ENCODE measurements at regions not wholly inside any gene's neighbourhood (a gene's known extent, or its start where the extent isn't known, plus 50 kb on each side); places are given as distances from the start of the nearest gene placed in this dataset.

- TF ChIP-seq TAF1 (conservative IDR thresholded peaks at IDR 0.05) (no peak), CTCF (IDR thresholded peaks at IDR 0.05; ENCODE audit: low read depth, low read length, missing input control) (no peak), RAD21 (IDR thresholded peaks at IDR 0.05) (no peak), REST (IDR thresholded peaks at IDR 0.05) (no peak)
- TF ChIP-seq, protein P1, sequence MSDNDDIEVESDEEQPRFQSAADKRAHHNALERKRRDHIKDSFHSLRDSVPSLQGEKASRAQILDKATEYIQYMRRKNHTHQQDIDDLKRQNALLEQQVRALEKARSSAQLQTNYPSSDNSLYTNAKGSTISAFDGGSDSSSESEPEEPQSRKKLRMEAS (IDR thresholded peaks at IDR 0.05) = no peak
Observed at GRCh38 chr4:83701041-83701440, 165.1 kb downstream of the GPAT3 start.
